ENCODE measurements at regions not wholly inside any gene's neighbourhood (a gene's known extent, or its start where the extent isn't known, plus 50 kb on each side); places are given as distances from the start of the nearest gene placed in this dataset.
"Not testable (repeated sequence)": the region's sequence is repeated elsewhere in the genome, so short reads cannot be mapped to it uniquely, and the experiment has no call there.

DNA sequence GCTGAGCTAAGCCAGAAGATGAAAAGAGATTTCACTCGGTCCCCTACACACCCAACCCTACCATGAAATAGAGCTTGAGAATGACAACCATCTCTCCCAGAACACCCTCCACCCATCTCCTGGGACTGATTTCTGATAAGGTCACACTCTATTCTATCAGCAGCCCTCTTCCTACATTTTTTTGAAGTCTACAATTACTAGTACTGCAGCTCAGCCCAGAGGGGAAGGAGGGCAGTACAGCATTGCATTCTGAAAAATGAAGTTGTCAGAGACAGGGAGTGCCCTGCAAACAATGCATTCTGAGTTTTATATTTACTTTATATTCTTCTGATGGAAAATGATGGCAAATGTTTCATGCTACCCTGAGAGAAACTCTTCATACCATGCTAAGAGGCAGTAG lies 318.5 kb downstream of the BCAT1 start:
- Histone ChIP-seq H3K27me3 (ENCODE audit: low read depth) (no peaks in the 10 kb centered on the region), H3K4me3 (no peak overlapping the region), H3K4me1 (no peaks in the 10 kb centered on the region), H3K27ac (no peak overlapping the region), H3K36me3 (no peaks in the 10 kb centered on the region), H3K9me3 (no peaks in the 10 kb centered on the region)
- ATAC-seq (no peak), DNase-seq (no peak)
- intact Hi-C loops (cut with DNase I) = no loop called here
- TF ChIP-seq, protein P1, sequence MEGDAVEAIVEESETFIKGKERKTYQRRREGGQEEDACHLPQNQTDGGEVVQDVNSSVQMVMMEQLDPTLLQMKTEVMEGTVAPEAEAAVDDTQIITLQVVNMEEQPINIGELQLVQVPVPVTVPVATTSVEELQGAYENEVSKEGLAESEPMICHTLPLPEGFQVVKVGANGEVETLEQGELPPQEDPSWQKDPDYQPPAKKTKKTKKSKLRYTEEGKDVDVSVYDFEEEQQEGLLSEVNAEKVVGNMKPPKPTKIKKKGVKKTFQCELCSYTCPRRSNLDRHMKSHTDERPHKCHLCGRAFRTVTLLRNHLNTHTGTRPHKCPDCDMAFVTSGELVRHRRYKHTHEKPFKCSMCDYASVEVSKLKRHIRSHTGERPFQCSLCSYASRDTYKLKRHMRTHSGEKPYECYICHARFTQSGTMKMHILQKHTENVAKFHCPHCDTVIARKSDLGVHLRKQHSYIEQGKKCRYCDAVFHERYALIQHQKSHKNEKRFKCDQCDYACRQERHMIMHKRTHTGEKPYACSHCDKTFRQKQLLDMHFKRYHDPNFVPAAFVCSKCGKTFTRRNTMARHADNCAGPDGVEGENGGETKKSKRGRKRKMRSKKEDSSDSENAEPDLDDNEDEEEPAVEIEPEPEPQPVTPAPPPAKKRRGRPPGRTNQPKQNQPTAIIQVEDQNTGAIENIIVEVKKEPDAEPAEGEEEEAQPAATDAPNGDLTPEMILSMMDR (IDR thresholded peaks at IDR 0.05) = no peak

DNA sequence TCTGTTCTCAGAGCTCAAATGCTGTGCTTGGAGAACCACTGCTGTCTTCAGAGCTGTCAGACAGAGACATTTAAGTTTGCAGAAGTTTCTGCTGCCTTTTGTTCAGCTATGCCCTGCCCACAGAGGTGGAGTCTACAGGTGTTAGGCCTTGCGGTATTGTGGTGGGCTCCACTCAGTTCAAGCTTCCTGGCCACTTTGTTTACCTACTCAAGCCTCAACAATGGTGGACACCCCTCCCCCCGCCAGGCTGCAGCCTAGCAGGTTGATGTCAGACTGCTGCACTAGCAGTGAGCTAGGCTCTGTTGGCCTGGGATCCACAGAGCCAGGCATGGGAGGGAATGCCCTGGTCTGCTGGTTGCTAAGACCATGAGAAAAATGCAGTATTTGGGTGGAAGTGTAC lies 323.8 kb downstream of the BCAT1 start:
- TF ChIP-seq, protein P1 (IDR thresholded peaks at IDR 0.05) = no peak
- ATAC-seq (no peak), DNase-seq (no peak)
- intact Hi-C loops (cut with DNase I) = no loop called here
- Histone ChIP-seq H3K27ac (no peak overlapping the region), H3K27me3 (ENCODE audit: low read depth) (no peaks in the 10 kb centered on the region), H3K4me3 (no peak overlapping the region), H3K4me1 (no peaks in the 10 kb centered on the region), H3K36me3 (no peaks in the 10 kb centered on the region), H3K9me3 (no peaks in the 10 kb centered on the region)

DNA sequence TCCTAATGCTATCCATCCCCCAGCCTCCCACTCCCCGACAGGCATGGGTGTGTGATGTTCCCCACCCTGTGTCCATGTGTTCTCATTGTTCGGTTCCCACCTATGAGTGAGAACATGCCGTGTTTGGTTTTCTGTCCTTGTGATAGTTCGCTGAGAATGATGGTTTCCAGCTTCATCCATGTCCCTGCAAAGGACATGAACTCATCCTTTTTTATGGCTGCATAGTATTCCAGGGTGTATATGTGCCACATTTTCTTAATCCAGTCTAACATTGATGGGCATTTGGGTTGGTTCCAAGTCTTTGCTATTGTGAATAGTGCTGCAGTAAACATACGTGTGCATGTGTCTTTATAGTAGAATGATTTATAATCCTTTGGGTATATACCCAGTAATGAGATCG lies 328.9 kb downstream of the BCAT1 start:
- H3K36me3 ChIP-seq; DNase-seq; H3K27ac ChIP-seq; ATAC-seq; H3K4me3 ChIP-seq; intact Hi-C loops (cut with DNase I); H3K4me1 ChIP-seq; H3K27me3 ChIP-seq (ENCODE audit: low read depth); H3K9me3 ChIP-seq: not testable (repeated sequence)

DNA sequence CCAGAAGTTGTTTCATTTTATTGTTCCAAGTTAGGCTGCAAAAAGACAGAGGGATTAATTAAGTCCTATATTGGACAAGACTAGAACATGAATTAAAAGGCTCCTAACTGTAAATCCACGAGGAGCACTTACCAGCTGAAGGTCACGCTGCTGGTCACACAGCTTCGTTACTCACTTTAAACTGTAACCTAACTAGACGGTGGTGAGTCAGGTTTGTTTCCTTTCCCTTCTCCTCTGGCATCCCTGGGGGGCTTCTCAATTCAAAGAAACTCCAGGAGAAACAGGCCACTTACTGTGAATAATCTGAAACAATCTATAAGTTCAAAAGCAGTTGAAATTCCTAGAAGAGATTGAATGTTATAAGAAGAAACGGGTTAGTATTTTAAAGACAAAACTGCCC lies 331.4 kb downstream of the BCAT1 start:
- no peaks in the 10 kb centered on the region for H3K4me1 ChIP-seq
- H3K27ac ChIP-seq = no peak overlapping the region
- no peaks in the 10 kb centered on the region for H3K27me3 ChIP-seq (ENCODE audit: low read depth)
- intact Hi-C loops (cut with DNase I) = no loop called here
- no peak overlapping the region for H3K4me3 ChIP-seq
- TF ChIP-seq, protein P1 (IDR thresholded peaks at IDR 0.05) = no peak
- no peaks in the 10 kb centered on the region for H3K36me3 ChIP-seq
- DNase-seq = no peak
- H3K9me3 ChIP-seq = no peaks in the 10 kb centered on the region
- ATAC-seq = no peak

DNA sequence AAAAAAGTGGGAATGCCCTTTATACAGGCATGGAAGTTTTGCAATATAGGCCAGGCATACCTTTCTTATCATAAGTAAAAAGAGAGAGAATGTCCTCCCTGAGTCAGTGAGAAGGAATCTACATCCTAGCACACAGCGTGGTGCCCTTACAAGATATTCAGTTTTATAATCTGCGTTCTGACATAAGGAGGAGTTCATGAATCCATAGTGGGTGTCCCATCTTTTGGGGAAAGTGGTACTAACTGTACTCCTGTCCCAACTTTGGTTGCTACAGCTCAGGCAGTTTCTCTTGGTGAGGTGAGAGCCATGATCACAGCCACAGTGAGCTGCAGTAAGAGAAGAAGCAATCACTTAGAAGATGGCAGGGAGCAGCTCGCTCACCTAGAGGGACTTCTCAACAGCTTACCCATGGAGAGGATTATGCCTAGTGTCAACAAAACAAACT lies 332.9 kb downstream of the BCAT1 start:
- H3K36me3 ChIP-seq = no peaks in the 10 kb centered on the region
- DNase-seq = no peak
- no peaks in the 10 kb centered on the region for H3K4me1 ChIP-seq
- H3K4me3 ChIP-seq = no peak overlapping the region
- H3K27me3 ChIP-seq (ENCODE audit: low read depth) = no peaks in the 10 kb centered on the region
- TF ChIP-seq, protein P1 (IDR thresholded peaks at IDR 0.05) = no peak
- no peaks in the 10 kb centered on the region for H3K9me3 ChIP-seq
- no peak for ATAC-seq
- no peak overlapping the region for H3K27ac ChIP-seq
- intact Hi-C loops (cut with DNase I) = no loop called here

DNA sequence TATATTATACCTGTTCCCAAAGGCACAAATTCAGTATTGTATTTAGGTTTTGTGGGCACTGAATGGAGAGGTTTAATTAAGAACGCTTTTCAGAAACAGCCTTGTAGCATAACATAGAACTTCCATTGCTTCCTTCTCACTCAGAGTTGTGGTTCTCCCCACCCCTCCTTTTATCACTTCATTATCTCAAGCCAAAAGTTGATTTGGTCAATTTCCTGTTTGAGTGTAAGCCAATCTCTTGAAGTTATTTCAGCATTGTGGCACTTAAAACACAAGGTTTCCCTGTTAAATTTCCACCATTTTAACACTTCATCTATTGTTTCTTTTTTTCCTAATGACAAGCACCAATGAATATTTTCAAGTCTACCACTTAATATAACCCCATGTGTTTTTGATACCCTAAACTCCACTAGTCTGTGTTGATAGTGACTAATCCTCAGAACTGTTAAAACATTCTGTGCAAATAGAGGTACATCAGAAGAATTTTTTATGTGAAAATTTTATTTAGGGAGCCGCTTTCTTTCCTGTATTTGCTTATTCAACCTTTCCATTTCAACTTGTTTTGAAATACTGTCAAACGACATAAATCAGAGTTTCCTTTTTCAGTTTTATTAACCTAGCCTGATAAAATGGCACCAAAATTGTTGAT lies 340.1 kb downstream of the BCAT1 start:
- no peaks in the 10 kb centered on the region for H3K9me3 ChIP-seq
- H3K36me3 ChIP-seq = no peaks in the 10 kb centered on the region
- H3K27ac ChIP-seq = no peak overlapping the region
- no peaks in the 10 kb centered on the region for H3K27me3 ChIP-seq (ENCODE audit: low read depth)
- H3K4me3 ChIP-seq = no peak overlapping the region
- DNase-seq = no peak
- no peaks in the 10 kb centered on the region for H3K4me1 ChIP-seq
- intact Hi-C loops (cut with DNase I) = no loop called here
- ATAC-seq = no peak
- TF ChIP-seq, protein P1 (IDR thresholded peaks at IDR 0.05) = no peak

Data from lower lobe of right lung (tissue), 2 donors.